ENCODE measurements at regions not wholly inside any gene's neighbourhood (a gene's known extent, or its start where the extent isn't known, plus 50 kb on each side); places are given as distances from the start of the nearest gene placed in this dataset.

GRCh38 chr4:119774840-119775239 lies 146.2 kb upstream of the PDE5A start:
- TF ChIP-seq EZH2 (IDR thresholded peaks at IDR 0.05) (no peak), POLR2AphosphoS5 (IDR thresholded peaks at IDR 0.05; ENCODE audit: borderline replicate concordance, low read depth, low read length) (no peak), FOXP2 (optimal IDR thresholded peaks at IDR 0.05; ENCODE audit: control extremely low read depth, extremely low read length, insufficient read depth) (no peak)
